Thyroid gland (tissue), 4 donors: ENCODE measurements at regions not wholly inside any gene's neighbourhood (a gene's known extent, or its start where the extent isn't known, plus 50 kb on each side); places are given as distances from the start of the nearest gene placed in this dataset.

ENCODE experiments used
- CTCF ChIP-seq, 6 experiments: fragments of 200-600 bp in 3 of 6; fragments of 450-650 bp in 3 of 6; sonication (generic) in 3 of 6; IDR thresholded peaks; one replicate each; pipeline ENCODE4 v1.5.1; 2016 to 2019; ENCODE audit warnings: antibody characterized with exemption in 6 of 6, mild to moderate bottlenecking in 2 of 6, inconsistent platforms in 1 of 6, moderate library complexity in 1 of 6
- POLR2A ChIP-seq, 2 donors: fragments of 450-650 bp; IDR thresholded peaks; one replicate each; pipeline ENCODE4 v1.6.1; 2017; ENCODE audit warnings: antibody characterized with exemption in 2 of 2, mild to moderate bottlenecking in 2 of 2, moderate library complexity in 1 of 2

GRCh38 chrX:20519826-20520225 lies 253.1 kb upstream of the RPS6KA3 start:
- no peak for TF ChIP-seq POLR2A (IDR thresholded peaks at IDR 0.05)
- no peak for TF ChIP-seq CTCF (IDR thresholded peaks at IDR 0.05)
